GM18505 (cell line): ENCODE measurements at regions not wholly inside any gene's neighbourhood (a gene's known extent, or its start where the extent isn't known, plus 50 kb on each side); places are given as distances from the start of the nearest gene placed in this dataset.

Source experiments
- ATAC-seq: cut with Tn5 transposase; IDR thresholded peaks from one replicate; pipeline ENCODE4 v1.9.1; 2021; ENCODE audit not compliant: unreplicated experiment
- POLR2A ChIP-seq: IDR thresholded peaks from 4 replicates; pipeline ENCODE4 v1.6.1; 2011; ENCODE audit warnings: borderline replicate concordance; ENCODE audit not compliant: insufficient read depth, insufficient read length; ENCODE audit errors: extremely low read depth

DNA sequence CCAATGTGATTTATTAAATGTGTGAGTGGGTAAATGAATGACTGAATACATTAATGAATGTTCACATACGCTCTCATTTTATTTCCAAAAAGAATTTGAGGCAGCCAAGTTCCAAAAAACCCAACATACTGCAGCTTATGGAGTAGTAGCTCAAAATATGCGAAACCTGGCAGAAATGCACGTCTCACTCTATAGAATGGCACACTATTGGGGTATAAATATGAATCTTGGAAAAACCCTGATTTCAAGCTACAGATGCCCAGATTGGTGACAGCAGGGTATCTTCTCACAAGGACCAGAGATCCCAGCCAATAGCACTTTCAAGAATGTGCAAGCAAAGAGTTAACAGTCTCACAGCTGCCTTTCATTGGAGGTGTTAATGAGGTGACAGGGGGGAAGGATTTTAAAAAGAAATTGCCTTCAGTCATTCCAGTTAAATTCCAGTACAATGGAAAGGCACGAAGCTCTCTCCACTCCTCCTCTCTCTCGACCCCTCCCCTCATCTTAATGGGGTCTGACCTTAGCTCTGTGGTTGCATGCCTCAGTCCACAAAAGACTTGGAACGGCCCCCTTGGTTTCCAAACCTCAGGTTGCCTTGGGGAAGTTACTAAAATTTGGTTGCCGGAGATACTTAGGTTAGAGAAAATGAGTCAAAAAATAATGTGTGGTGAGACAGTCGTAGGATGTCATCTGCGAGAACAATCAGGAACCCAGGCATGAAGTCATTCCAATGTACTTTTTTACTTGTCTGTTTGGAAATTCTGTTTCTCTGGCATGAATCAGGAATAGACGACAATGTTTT, 307.4 kb downstream of the NFIB start:
- ATAC-seq = no peak
- TF ChIP-seq POLR2A = no peak

DNA sequence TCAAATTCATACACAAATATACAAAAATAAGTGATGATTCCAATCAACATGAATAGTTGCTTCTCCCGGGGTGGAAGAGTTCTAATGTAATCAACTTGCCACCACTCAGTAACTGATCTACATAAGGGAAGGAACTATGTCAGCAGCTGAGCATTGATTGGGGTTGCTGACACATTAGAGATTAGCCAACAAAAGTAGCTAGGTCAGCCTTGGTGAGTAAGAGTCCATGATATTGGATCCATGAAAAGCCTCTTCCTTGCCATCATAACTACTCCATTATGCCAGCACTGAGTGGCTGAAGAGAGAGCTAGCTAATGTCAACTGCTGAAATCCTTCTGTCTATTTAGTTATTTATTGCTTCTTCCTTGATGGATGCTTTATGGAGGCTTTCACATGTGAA, 309.8 kb downstream of the NFIB start:
- TF ChIP-seq POLR2A = no peak

DNA sequence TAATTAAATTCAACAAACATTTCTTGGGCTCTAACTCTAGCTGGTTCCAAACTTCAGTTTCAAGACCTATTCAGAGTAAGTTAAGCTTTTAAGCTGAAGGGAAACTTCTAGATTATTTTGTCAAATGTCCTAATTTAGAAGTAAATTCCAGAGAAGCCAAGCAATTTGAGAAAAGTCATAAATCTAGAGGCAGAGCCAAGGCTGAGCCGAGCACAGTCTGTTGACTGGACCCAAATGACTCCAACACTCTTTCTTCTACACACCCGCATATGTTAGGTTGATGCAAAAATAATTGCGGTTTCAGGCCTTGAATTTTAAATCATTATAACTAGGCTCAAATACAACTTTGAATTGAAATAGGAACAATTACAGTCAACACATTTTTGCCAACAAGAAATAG, 319.7 kb downstream of the NFIB start:
- no peak for TF ChIP-seq POLR2A
- ATAC-seq = no peak

More for the DNA sequence above, 309.8 kb downstream of the NFIB start:
- ATAC-seq = no peak

DNA sequence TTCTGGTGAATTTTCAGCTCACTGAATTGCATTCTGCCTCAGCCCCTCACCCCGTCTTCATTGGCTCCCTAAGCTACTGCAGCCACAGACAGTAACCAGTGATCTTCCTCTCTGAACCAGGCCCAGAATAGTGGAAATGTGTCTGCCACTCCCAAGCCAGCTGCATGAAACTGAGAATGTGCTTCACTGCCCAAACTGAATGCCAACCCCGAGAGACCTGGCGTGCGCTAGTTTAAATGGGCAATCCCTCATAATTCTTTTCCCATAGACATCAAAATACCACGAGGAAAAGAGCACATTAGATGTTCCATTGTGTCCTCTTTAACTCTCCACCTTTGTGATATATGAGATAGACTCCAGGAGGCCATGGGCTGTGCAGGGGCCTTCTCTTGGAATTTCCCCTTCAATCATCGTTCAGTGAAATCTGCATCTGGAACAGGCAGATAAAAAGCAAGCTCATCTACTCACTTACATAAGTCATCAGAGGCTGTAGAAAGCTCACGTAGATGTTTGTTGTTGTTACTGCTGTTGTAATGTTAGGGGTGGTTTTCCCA, 320.2 kb downstream of the NFIB start:
- TF ChIP-seq POLR2A = no peak
- no peak for ATAC-seq

DNA sequence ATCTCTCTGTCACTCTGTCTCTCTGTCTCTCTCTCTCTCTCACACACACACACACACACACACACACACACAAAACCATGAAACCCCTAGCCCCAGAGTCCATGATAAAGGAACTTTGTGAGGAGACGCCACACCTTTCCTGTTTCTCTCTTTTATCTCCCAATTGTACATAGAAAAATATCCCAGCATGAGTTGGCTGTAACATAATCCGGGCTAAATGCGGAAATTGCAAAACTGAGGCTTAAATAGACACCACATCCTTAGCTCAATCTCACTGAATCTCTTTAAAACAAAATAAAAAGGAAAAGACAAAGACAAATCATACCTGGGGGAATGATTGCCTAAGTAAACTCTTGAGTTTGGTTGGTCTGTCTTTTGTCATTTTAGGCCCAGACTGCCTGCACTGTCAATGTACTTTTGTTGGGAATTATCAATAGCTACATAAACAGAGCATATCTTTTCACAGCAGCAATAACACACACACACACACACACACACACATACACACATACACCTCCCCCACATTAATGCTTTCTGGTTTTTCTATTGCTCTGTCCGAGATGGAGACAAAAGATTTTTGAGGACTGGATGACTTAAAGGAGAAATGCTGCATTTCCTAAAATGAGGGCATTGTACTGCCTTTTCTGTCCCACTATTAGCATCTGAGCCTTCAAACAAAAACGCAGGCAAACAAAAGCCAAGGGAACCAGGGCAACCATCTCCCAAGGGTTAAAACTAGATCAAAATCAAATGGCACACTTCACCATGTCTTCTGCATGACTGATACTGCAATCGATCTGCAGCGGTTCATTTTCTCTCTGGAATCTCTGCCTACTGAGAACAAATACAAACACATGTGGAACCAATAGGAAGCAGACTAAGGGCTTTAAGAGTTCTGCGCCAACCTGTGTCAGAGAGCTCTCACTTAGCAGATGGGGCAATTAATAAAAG, 321.5 kb downstream of the NFIB start:
- TF ChIP-seq POLR2A = no peak
- ATAC-seq = no peak

DNA sequence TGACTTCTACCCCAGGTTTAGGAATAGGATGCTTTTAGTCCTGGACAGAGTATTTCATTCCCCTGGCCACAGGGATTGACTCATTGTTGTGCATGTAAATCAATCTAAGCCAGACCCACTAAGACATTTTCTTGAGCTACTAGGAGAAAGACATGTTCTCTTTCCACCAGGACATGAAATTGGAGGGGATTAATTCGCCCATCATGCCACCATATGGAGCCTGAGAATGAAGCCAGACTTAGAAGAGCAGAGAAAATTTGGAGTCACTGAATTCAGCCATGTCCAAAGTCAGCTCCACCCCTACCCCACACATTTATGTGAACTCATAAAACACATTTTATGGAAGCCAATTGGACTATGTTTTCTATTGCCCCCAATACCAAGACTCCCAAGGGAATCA, 322.5 kb downstream of the NFIB start:
- no peak for ATAC-seq
- no peak for TF ChIP-seq POLR2A

GRCh38 chr9:13990994-13991393, 322.9 kb downstream of the NFIB start:
- no peak for TF ChIP-seq POLR2A
- ATAC-seq = no peak

GRCh38 chr9:13990331-13990730, 323.6 kb downstream of the NFIB start:
- no peak for ATAC-seq
- no peak for TF ChIP-seq POLR2A

DNA sequence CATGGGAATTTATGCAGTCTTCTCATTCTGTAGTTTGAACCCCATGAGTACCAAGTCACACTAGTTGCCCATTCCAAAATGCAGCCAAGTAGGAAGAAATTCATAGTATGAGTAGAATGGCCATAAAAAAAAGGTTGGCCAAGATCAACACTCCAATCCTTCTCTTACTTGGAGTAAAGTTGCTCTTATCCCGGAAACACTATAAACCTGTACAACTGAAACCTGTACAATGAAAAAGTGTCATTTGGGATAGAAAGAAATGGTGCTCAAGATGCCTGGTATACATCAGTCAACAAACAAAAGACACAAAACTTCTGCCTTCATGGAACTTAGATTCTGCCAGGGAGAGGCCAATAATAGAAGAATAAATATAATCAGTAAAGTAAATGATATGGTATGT, 325.0 kb downstream of the NFIB start:
- no peak for TF ChIP-seq POLR2A
- no peak for ATAC-seq

GRCh38 chr9:13983607-13984006, 330.3 kb downstream of the NFIB start:
- ATAC-seq = no peak
- no peak for TF ChIP-seq POLR2A

- ATAC-seq = no peak
- TF ChIP-seq POLR2A = no peak
Observed at GRCh38 chr9:13979941-13980318, 334.0 kb downstream of the NFIB start.

DNA sequence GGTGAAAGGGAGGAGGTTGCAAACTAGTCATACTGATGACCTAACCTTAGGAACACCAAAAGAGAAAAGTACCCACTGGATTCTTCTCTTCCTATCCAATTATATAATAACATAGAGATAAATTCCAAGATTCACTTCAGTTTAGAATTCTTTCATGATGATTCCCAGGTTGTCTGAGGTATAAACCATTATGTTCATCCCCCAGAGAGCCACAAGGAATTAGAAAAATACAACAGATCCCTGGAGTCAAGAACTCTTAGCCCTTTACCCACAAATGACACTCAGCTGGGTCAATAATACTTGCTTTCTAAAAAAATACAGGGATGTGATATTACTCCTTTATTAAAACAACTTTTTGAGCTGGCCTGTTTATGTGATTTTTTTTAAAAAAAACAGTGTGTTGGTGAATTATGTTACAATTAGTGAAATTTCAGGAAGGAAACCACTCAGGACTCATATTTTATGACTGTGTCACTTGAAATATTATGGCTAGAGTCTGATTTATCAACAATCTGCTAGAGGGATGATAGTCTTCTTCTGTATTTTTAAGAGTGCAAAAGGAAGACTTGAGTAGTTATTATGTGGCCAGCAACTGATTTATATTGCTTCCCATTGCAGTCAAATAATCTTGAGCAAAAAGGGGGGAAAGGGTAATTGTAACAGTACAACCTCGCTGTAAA, 338.2 kb downstream of the NFIB start:
- no peak for ATAC-seq
- no peak for TF ChIP-seq POLR2A

GRCh38 chr9:13974891-13975290, 339.1 kb downstream of the NFIB start:
- no peak for TF ChIP-seq POLR2A
- ATAC-seq = no peak
